A673 (cell line): ENCODE measurements at regions not wholly inside any gene's neighbourhood (a gene's known extent, or its start where the extent isn't known, plus 50 kb on each side); places are given as distances from the start of the nearest gene placed in this dataset.

ENCODE experiments used
- CTCF ChIP-seq: fragments of 300-800, 200-600 bp; sonication (generic); conservative IDR thresholded peaks from 2 replicates; pipeline ENCODE4 v1.5.1; 2017; ENCODE audit warnings: low read depth, mild to moderate bottlenecking, antibody characterized with exemption, low read length, moderate library complexity, mixed read lengths
- EZH2 ChIP-seq: fragments of 200-600 bp; sonication (generic); IDR thresholded peaks from 2 replicates; pipeline ENCODE4 v1.6.1; 2017; ENCODE audit warnings: borderline replicate concordance, low read depth, mild to moderate bottlenecking, mixed read lengths, antibody characterized with exemption, low read length; ENCODE audit not compliant: poor library complexity, severe bottlenecking

DNA sequence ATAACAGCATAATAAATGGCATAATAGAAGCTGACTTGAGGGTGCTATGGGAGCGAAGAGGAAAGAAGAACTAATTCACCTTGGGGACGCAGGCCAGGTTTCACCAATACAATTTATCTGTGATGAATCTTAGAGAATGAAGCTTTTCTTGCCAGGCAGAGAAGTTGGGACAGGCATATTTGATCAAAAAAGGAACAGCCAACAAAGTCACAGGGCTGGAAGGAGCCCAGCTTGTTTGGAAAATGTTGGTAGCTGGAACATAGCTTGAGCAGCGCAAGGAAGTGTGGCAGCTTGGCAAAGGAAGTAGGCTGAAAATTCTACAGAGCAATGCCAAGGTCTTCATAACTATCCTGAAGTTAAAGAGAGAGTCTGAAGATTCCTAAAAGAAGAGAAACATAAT is 181.5 kb upstream of the OR13F1 start:
- no peak for TF ChIP-seq CTCF
- TF ChIP-seq EZH2, result no peak
